ENCODE measurements at regions not wholly inside any gene's neighbourhood (a gene's known extent, or its start where the extent isn't known, plus 50 kb on each side); places are given as distances from the start of the nearest gene placed in this dataset.

DNA sequence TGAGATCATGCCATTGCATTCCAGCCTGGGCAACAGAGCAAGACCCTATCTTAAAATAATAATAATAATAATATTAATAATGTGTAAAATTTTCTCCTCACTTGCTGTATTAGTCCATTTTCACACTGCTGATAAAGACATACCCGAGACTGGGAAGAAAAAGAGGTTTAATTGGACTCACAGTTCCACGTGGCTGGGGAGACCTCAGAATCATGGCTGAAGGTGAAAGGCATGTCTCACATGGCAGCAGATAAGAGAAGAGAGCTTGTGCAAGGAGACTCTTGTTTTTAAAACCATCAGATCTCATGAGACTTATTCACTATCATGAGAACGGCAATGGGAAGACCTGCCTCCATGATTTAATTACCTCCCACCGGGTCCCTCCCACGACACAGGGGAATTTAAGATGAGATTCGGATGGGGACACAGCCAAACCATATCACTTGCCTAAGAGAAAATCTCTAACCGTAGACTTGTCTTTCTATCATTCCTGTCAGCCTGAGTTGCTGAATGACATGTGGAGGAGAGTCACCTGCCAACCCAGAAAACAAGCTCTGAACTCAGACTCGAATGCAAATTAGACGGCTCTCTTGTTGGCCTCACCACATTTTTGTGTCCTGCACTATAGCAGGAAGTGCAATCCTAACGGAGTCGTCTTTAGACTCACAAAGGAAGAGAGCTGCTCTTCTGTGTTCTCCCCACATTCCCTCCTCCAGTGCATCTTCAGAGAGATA lies 51.9 kb upstream of the DCTD start:
- DNase-seq (no peak), ATAC-seq (ENCODE audit: low read depth in 2 of 2) (no peak)
- Histone ChIP-seq H3K27ac (ENCODE audit: insufficient read depth, low read length, poor library complexity, severe bottlenecking) (no peak overlapping the region), H3K36me3 (ENCODE audit: control insufficient read depth, insufficient read depth, low read length) (no peaks in the 10 kb centered on the region), H3K9me3 (ENCODE audit: control insufficient read depth in 2 of 2, low read length in 2 of 2) (no peaks in the 10 kb centered on the region), H3K4me1 (ENCODE audit: control insufficient read depth, insufficient read depth, low read length, poor library complexity, severe bottlenecking) (no peaks in the 10 kb centered on the region), H3K4me3 (ENCODE audit: low read depth, low read length) (no peak overlapping the region), H3K27me3 (ENCODE audit: control insufficient read depth, insufficient read depth, low read length) (peaks cover 5% of the 10 kb centered on the region)
- no peak overlapping the region for H3K4me3 Mint-ChIP-seq
- no peak overlapping the region for H3K27ac Mint-ChIP-seq
- H3K9me3 Mint-ChIP-seq: peaks cover 0 to 11% (median 3%) of the 10 kb centered on the region in 7 donors
- no peaks in the 10 kb centered on the region for H3K4me1 Mint-ChIP-seq
- H3K36me3 Mint-ChIP-seq: no peaks in the 10 kb centered on the region
- peaks cover 22% of the 10 kb centered on the region for H3K27me3 Mint-ChIP-seq

DNA sequence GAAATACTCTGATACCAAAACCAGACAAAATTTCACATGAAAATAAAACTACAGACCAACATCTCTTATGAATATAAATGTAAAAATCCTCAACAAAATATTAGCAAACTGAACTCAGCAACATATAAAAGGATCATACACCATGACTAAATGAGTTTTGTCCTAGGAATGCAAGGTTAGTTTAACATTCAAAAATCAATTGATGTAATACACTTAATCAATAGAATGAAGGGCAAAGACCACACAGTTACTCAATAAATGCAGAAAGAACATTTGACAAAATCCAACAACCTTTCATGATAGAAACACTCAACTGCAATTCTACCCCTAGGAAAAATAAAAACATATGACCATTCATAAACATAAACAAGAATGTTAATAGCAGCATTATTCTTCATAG lies 50.2 kb upstream of the DCTD start:
- no peak overlapping the region for H3K27ac Mint-ChIP-seq
- no peaks in the 10 kb centered on the region for H3K36me3 Mint-ChIP-seq

More for the DNA sequence above, 50.2 kb upstream of the DCTD start:
- Mint-ChIP-seq H3K9me3 (peaks cover 0 to 12% (median 3%) of the 10 kb centered on the region in 7 donors), H3K4me3 (no peak overlapping the region), H3K4me1 (no peaks in the 10 kb centered on the region), H3K27me3 (peaks cover 23% of the 10 kb centered on the region)
- peaks cover 7% of the 10 kb centered on the region for H3K27me3 ChIP-seq (ENCODE audit: control insufficient read depth, insufficient read depth, low read length)
- ATAC-seq (ENCODE audit: low read depth in 2 of 2) (no peak), DNase-seq (no peak)
- H3K36me3 ChIP-seq (ENCODE audit: control insufficient read depth, insufficient read depth, low read length): no peaks in the 10 kb centered on the region
- no peak overlapping the region for H3K4me3 ChIP-seq (ENCODE audit: low read depth, low read length)
- H3K4me1 ChIP-seq (ENCODE audit: control insufficient read depth, insufficient read depth, low read length, poor library complexity, severe bottlenecking): no peaks in the 10 kb centered on the region
- H3K27ac ChIP-seq (ENCODE audit: insufficient read depth, low read length, poor library complexity, severe bottlenecking): no peak overlapping the region
- H3K9me3 ChIP-seq (ENCODE audit: control insufficient read depth in 2 of 2, low read length in 2 of 2): no peaks in the 10 kb centered on the region

All from CD4-positive, CD25-positive, alpha-beta regulatory T cell (primary cell).